Astrocyte (in vitro differentiated cells and primary cell): ENCODE measurements at regions not wholly inside any gene's neighbourhood (a gene's known extent, or its start where the extent isn't known, plus 50 kb on each side); places are given as distances from the start of the nearest gene placed in this dataset.

Experiments
- DNase-seq: peaks from one replicate; pipeline ENCODE4 v3.0.0-alpha.2; 2010; ENCODE audit warnings: low read depth
- FAIRE-seq: peaks from 2 replicates; lab custom pipeline; 2011; peaks lifted over from hg19 to GRCh38; lab: Jason Lieb, UNC
- H2AFZ ChIP-seq: 2 replicates; pipeline ENCODE4 v1.6.0; 2012; ENCODE audit warnings: low read depth, low read length, inconsistent platforms
- H3K27ac ChIP-seq: 2 replicates; pipeline ENCODE4 v1.5.1; 2011; ENCODE audit warnings: low read depth, low read length, inconsistent platforms
- H3K27me3 ChIP-seq: 2 replicates; pipeline ENCODE4 v1.6.0; 2011; ENCODE audit warnings: low read length, inconsistent platforms; ENCODE audit not compliant: insufficient read depth
- H3K36me3 ChIP-seq: 2 replicates; pipeline ENCODE4 v1.5.1; 2011; ENCODE audit warnings: low read length, inconsistent platforms; ENCODE audit not compliant: insufficient read depth
- H3K4me1 ChIP-seq: 2 replicates; pipeline ENCODE4 v1.5.1; 2011; ENCODE audit warnings: low read length, inconsistent platforms; ENCODE audit not compliant: insufficient read depth
- H3K4me2 ChIP-seq: 2 replicates; pipeline ENCODE4 v1.6.0; 2012; ENCODE audit warnings: low read length, inconsistent platforms
- H3K4me3 ChIP-seq: 2 replicates; pipeline ENCODE4 v1.5.1; 2011; ENCODE audit warnings: low read depth, mild to moderate bottlenecking, low read length, inconsistent platforms; ENCODE audit not compliant: insufficient read depth
- H3K79me2 ChIP-seq: 2 replicates; pipeline ENCODE4 v1.6.0; 2012; ENCODE audit warnings: mild to moderate bottlenecking, low read length, inconsistent platforms; ENCODE audit not compliant: insufficient read depth
- H3K9ac ChIP-seq: 2 replicates; pipeline ENCODE4 v1.6.0; 2012; ENCODE audit warnings: mild to moderate bottlenecking, low read length, inconsistent platforms
- H3K9me3 ChIP-seq: 2 replicates; pipeline ENCODE4 v1.5.1; 2012; ENCODE audit warnings: low read depth, mild to moderate bottlenecking, low read length, inconsistent platforms; ENCODE audit not compliant: insufficient read depth
- H4K20me1 ChIP-seq: 2 replicates; pipeline ENCODE4 v1.6.0; 2012; ENCODE audit warnings: low read length, inconsistent platforms; ENCODE audit not compliant: insufficient read depth
- H3K27ac Mint-ChIP-seq: one replicate; pipeline ENCODE4 v1.8.0; 2021; ENCODE audit warnings: mild to moderate bottlenecking, mixed read lengths; ENCODE audit not compliant: unreplicated experiment
- H3K27me3 Mint-ChIP-seq: one replicate; pipeline ENCODE4 v1.8.0; 2021; ENCODE audit warnings: low read depth, mixed read lengths; ENCODE audit not compliant: unreplicated experiment
- H3K36me3 Mint-ChIP-seq: one replicate; pipeline ENCODE4 v1.8.0; 2021; ENCODE audit warnings: low read depth, mixed read lengths; ENCODE audit not compliant: unreplicated experiment
- H3K4me1 Mint-ChIP-seq: one replicate; pipeline ENCODE4 v1.8.0; 2021; ENCODE audit warnings: low read depth, mixed read lengths; ENCODE audit not compliant: unreplicated experiment
- H3K4me3 Mint-ChIP-seq: one replicate; pipeline ENCODE4 v1.8.0; 2021; ENCODE audit warnings: mild to moderate bottlenecking, moderate library complexity, mixed read lengths; ENCODE audit not compliant: unreplicated experiment
- H3K9me3 Mint-ChIP-seq: one replicate; pipeline ENCODE4 v1.8.0; 2021; ENCODE audit warnings: mild to moderate bottlenecking, mixed read lengths; ENCODE audit not compliant: unreplicated experiment
- EZH2 ChIP-seq: IDR thresholded peaks from 2 replicates; pipeline ENCODE4 v1.6.1; 2012; ENCODE audit warnings: mild to moderate bottlenecking, low read length, inconsistent platforms; ENCODE audit not compliant: insufficient read depth
- TF ChIP-seq, protein P1 (sequence below): IDR thresholded peaks from 2 replicates; pipeline ENCODE4 v1.5.1; 2011; ENCODE audit warnings: low read depth, mild to moderate bottlenecking, inconsistent platforms, low read length, moderate library complexity; ENCODE audit not compliant: insufficient read depth

- H3K4me3 Mint-ChIP-seq: no peak overlapping the region
- H3K9me3 Mint-ChIP-seq: peaks cover 3% of the 10 kb centered on the region
- no peaks in the 10 kb centered on the region for H3K36me3 Mint-ChIP-seq
- H3K27ac Mint-ChIP-seq: no peak overlapping the region
- H3K36me3 ChIP-seq: no peaks in the 10 kb centered on the region
- H3K4me3 ChIP-seq: no peak overlapping the region
- no peak for TF ChIP-seq EZH2
- TF ChIP-seq, protein P1, sequence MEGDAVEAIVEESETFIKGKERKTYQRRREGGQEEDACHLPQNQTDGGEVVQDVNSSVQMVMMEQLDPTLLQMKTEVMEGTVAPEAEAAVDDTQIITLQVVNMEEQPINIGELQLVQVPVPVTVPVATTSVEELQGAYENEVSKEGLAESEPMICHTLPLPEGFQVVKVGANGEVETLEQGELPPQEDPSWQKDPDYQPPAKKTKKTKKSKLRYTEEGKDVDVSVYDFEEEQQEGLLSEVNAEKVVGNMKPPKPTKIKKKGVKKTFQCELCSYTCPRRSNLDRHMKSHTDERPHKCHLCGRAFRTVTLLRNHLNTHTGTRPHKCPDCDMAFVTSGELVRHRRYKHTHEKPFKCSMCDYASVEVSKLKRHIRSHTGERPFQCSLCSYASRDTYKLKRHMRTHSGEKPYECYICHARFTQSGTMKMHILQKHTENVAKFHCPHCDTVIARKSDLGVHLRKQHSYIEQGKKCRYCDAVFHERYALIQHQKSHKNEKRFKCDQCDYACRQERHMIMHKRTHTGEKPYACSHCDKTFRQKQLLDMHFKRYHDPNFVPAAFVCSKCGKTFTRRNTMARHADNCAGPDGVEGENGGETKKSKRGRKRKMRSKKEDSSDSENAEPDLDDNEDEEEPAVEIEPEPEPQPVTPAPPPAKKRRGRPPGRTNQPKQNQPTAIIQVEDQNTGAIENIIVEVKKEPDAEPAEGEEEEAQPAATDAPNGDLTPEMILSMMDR: no peak
- H3K4me1 Mint-ChIP-seq: no peaks in the 10 kb centered on the region
- no peak overlapping the region for H2AFZ ChIP-seq
- no peaks in the 10 kb centered on the region for H3K4me1 ChIP-seq
- no peak overlapping the region for H3K4me2 ChIP-seq
- no peaks in the 10 kb centered on the region for H4K20me1 ChIP-seq
- no peak overlapping the region for H3K9ac ChIP-seq
- no peaks in the 10 kb centered on the region for H3K9me3 ChIP-seq
- H3K27me3 ChIP-seq: no peaks in the 10 kb centered on the region
- DNase-seq: no peak
- peak; percentile 17 for FAIRE-seq
- H3K27me3 Mint-ChIP-seq: no peaks in the 10 kb centered on the region
- H3K27ac ChIP-seq: no peak overlapping the region
- H3K79me2 ChIP-seq: no peaks in the 10 kb centered on the region
These were observed 60.5 kb upstream of the MAGEE1 start for GRCh38 chrX:76366972-76367371.
